ENCODE measurements at regions not wholly inside any gene's neighbourhood (a gene's known extent, or its start where the extent isn't known, plus 50 kb on each side); places are given as distances from the start of the nearest gene placed in this dataset.

- TF ChIP-seq CTCF (IDR thresholded peaks at IDR 0.05) (no peak), POLR2A (IDR thresholded peaks at IDR 0.05) (no peak), EP300 (IDR thresholded peaks at IDR 0.05) (no peak)
Observed at GRCh38 chr15:70580958-70581357, 182.4 kb downstream of the UACA start.
